ENCODE measurements at regions not wholly inside any gene's neighbourhood (a gene's known extent, or its start where the extent isn't known, plus 50 kb on each side); places are given as distances from the start of the nearest gene placed in this dataset.

GRCh38 chr16:85289760-85290625 lies 177.7 kb upstream of the CIBAR2 start:
- DNase-seq (ENCODE audit: low read depth): no peak
- no peak for FAIRE-seq
- Histone ChIP-seq H3K36me3 (ENCODE audit: control insufficient read depth, insufficient read depth, low read length) (no peaks in the 10 kb centered on the region), H3K27me3 (ENCODE audit: control insufficient read depth, insufficient read depth, low read length) (no peaks in the 10 kb centered on the region), H3K4me3 (ENCODE audit: low read depth, low read length) (no peak overlapping the region)
- TF ChIP-seq CTCF (IDR thresholded peaks at IDR 0.05; ENCODE audit: insufficient read depth, low read length, severe bottlenecking): no peak

GRCh38 chr16:85290626-85291301 lies 178.5 kb upstream of the CIBAR2 start:
- no peak for DNase-seq (ENCODE audit: low read depth)
- no peaks in the 10 kb centered on the region for H3K27me3 ChIP-seq (ENCODE audit: control insufficient read depth, insufficient read depth, low read length)
- FAIRE-seq: no peak
- H3K36me3 ChIP-seq (ENCODE audit: control insufficient read depth, insufficient read depth, low read length): no peaks in the 10 kb centered on the region
- no peak overlapping the region for H3K4me3 ChIP-seq (ENCODE audit: low read depth, low read length)
- TF ChIP-seq CTCF (IDR thresholded peaks at IDR 0.05; ENCODE audit: insufficient read depth, low read length, severe bottlenecking): no peak

- H3K36me3 ChIP-seq (ENCODE audit: control insufficient read depth, insufficient read depth, low read length): no peaks in the 10 kb centered on the region
- H3K4me3 ChIP-seq (ENCODE audit: low read depth, low read length): no peak overlapping the region
- TF ChIP-seq CTCF (IDR thresholded peaks at IDR 0.05; ENCODE audit: insufficient read depth, low read length, severe bottlenecking): no peak
- FAIRE-seq (no peak), DNase-seq (ENCODE audit: low read depth) (no peak)
- H3K27me3 ChIP-seq (ENCODE audit: control insufficient read depth, insufficient read depth, low read length): no peaks in the 10 kb centered on the region
Measured at GRCh38 chr16:85291302-85292148, 179.3 kb upstream of the CIBAR2 start.

- no peak for FAIRE-seq
- TF ChIP-seq CTCF (IDR thresholded peaks at IDR 0.05; ENCODE audit: insufficient read depth, low read length, severe bottlenecking): no peak
- DNase-seq (ENCODE audit: low read depth): no peak
- no peaks in the 10 kb centered on the region for H3K36me3 ChIP-seq (ENCODE audit: control insufficient read depth, insufficient read depth, low read length)
- no peak overlapping the region for H3K4me3 ChIP-seq (ENCODE audit: low read depth, low read length)
- H3K27me3 ChIP-seq (ENCODE audit: control insufficient read depth, insufficient read depth, low read length): no peaks in the 10 kb centered on the region
Measured at GRCh38 chr16:85293458-85293857, 181.2 kb upstream of the CIBAR2 start.

- FAIRE-seq: no peak
- H3K4me3 ChIP-seq (ENCODE audit: low read depth, low read length): no peak overlapping the region
- no peaks in the 10 kb centered on the region for H3K27me3 ChIP-seq (ENCODE audit: control insufficient read depth, insufficient read depth, low read length)
- DNase-seq (ENCODE audit: low read depth): no peak
- TF ChIP-seq CTCF (IDR thresholded peaks at IDR 0.05; ENCODE audit: insufficient read depth, low read length, severe bottlenecking): no peak
- no peaks in the 10 kb centered on the region for H3K36me3 ChIP-seq (ENCODE audit: control insufficient read depth, insufficient read depth, low read length)
Measured at GRCh38 chr16:85293904-85294642, 181.8 kb upstream of the CIBAR2 start.

Data from bronchial epithelial cell (primary cell).